Activated CD4-positive, alpha-beta T cell treated with anti-CD3 and anti-CD28 coated beads, Interleukin-2, Interleukin-6, amounts not matched to agents 100 ng/mL and 50 ng/mL, durations not matched to agents 16 hours and 8 hours (primary cell): ENCODE measurements at regions not wholly inside any gene's neighbourhood (a gene's known extent, or its start where the extent isn't known, plus 50 kb on each side); places are given as distances from the start of the nearest gene placed in this dataset.

Source experiments
- DNase-seq: peaks from one replicate; pipeline ENCODE4 v3.0.0-alpha.2; 2020

- DNase-seq, result no peak
These were observed 353.7 kb downstream of the SLITRK6 start for GRCh38 chr13:85445534-85445933.

- DNase-seq, result no peak
These were observed 357.2 kb downstream of the SLITRK6 start for GRCh38 chr13:85441975-85442374.

- DNase-seq, result no peak
These were observed 357.9 kb downstream of the SLITRK6 start for GRCh38 chr13:85441364-85441763.

- DNase-seq, result no peak
These were observed 363.2 kb downstream of the SLITRK6 start for GRCh38 chr13:85436029-85436428.

GRCh38 chr13:85434927-85435326 is 364.3 kb downstream of the SLITRK6 start:
- no peak for DNase-seq

GRCh38 chr13:85432881-85433280 is 366.3 kb downstream of the SLITRK6 start:
- DNase-seq, result no peak

GRCh38 chr13:85431720-85432119 is 367.5 kb downstream of the SLITRK6 start:
- no peak for DNase-seq

- DNase-seq, result no peak
These were observed 368.9 kb downstream of the SLITRK6 start for GRCh38 chr13:85430216-85430794.

- DNase-seq, result no peak
These were observed 371.8 kb downstream of the SLITRK6 start for GRCh38 chr13:85427416-85427815.

GRCh38 chr13:85420136-85420535 is 379.1 kb downstream of the SLITRK6 start:
- DNase-seq, result no peak

- DNase-seq, result no peak
These were observed 379.6 kb downstream of the SLITRK6 start for GRCh38 chr13:85419611-85420010.

- DNase-seq, result no peak
These were observed 381.4 kb downstream of the SLITRK6 start for GRCh38 chr13:85417807-85418206.

GRCh38 chr13:85413664-85414063 is 385.6 kb downstream of the SLITRK6 start:
- DNase-seq, result no peak

GRCh38 chr13:85412448-85412847 is 386.8 kb downstream of the SLITRK6 start:
- DNase-seq, result no peak

GRCh38 chr13:85411591-85411990 is 387.6 kb downstream of the SLITRK6 start:
- DNase-seq, result no peak

- no peak for DNase-seq
These were observed 390.8 kb downstream of the SLITRK6 start for GRCh38 chr13:85408415-85408814.

- no peak for DNase-seq
These were observed 392.8 kb downstream of the SLITRK6 start for GRCh38 chr13:85406269-85406975.

- DNase-seq, result no peak
These were observed 393.8 kb downstream of the SLITRK6 start for GRCh38 chr13:85405316-85405897.

GRCh38 chr13:85386424-85386823 is 412.8 kb downstream of the SLITRK6 start:
- DNase-seq, result no peak

GRCh38 chr13:85383291-85383690 is 415.9 kb downstream of the SLITRK6 start:
- DNase-seq, result no peak

GRCh38 chr13:85381082-85381481 is 418.1 kb downstream of the SLITRK6 start:
- DNase-seq, result no peak

- no peak for DNase-seq
These were observed 419.2 kb downstream of the SLITRK6 start for GRCh38 chr13:85379991-85380390.

GRCh38 chr13:85379433-85379832 is 419.8 kb downstream of the SLITRK6 start:
- no peak for DNase-seq

GRCh38 chr13:85377783-85378182 is 421.4 kb downstream of the SLITRK6 start:
- DNase-seq, result no peak

GRCh38 chr13:85373322-85373721 is 425.9 kb downstream of the SLITRK6 start:
- DNase-seq, result no peak
